Vagina (tissue), 2 donors: ENCODE measurements at regions not wholly inside any gene's neighbourhood (a gene's known extent, or its start where the extent isn't known, plus 50 kb on each side); places are given as distances from the start of the nearest gene placed in this dataset.

Experiments
- CTCF ChIP-seq, 3 experiments: fragments of 450-650 bp in 2 of 3; fragments of 200-600 bp in 1 of 3; sonication (generic) in 1 of 3; IDR thresholded peaks; one replicate each; pipeline ENCODE4 v1.5.1; 2017 to 2019; ENCODE audit warnings: antibody characterized with exemption in 3 of 3, mild to moderate bottlenecking in 2 of 3, moderate library complexity in 2 of 3
- POLR2AphosphoS5 ChIP-seq, 2 donors: sonication (generic); formaldehyde crosslinking; IDR thresholded peaks; one replicate each; pipeline ENCODE4 v1.9.0; 2017; ENCODE audit warnings: antibody characterized with exemption in 2 of 2, mild to moderate bottlenecking in 2 of 2, low read depth in 1 of 2; ENCODE audit not compliant: insufficient read depth in 1 of 2

DNA sequence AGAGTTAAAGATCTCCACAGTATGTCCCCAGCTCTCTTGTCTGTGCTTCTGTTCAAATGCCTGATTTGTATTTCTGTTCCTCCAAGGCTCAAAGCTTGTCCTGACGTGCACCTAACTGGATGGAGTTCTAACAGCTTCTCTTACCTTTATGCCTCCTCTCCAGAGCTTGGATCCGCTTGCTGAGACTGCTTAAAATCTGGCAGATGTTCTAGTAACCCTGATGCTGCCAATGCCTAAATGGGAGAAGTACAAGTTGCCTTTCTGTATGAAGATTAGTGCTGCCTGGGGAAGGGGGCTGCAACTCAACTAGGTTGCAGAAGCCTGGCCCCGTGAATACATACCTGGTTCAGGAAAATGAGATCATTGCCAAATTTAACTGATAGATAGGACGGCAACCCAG lies 354.5 kb upstream of the KCNMB2 start:
- TF ChIP-seq POLR2AphosphoS5 (IDR thresholded peaks at IDR 0.05; ENCODE audit: insufficient read depth in 1 of 2, low read depth in 1 of 2) = no peak
- no peak for TF ChIP-seq CTCF (IDR thresholded peaks at IDR 0.05)
